ENCODE measurements at regions not wholly inside any gene's neighbourhood (a gene's known extent, or its start where the extent isn't known, plus 50 kb on each side); places are given as distances from the start of the nearest gene placed in this dataset.

DNA sequence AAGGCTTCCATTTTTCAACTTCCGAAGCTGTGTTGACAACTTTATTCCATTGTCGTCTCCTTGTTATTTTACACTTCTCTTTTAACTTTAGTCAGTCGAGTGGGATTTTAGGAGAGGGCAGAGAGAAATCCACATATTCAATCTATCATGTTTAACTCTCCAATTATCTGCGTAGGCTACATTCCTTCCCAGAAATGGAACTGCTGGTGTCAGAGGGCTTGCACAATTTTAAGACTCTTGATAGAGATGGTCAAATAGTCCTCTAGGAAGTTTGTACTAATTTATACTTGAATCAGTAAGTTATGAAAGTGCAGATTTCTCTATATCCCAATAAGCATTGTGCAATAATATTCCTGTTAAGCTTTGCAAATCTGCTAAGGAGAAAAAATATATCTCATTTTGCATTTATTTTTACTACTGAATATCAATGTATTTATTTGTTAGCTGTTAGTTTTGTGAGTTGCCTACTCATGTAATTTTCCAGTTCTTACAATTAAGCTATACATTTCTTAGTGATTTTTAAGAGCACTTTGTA is 95.6 kb downstream of the CYP26B1 start:
- no peaks in the 10 kb centered on the region for H3K36me3 ChIP-seq
- H3K4me1 ChIP-seq = no peaks in the 10 kb centered on the region
- H3K4me3 ChIP-seq = no peak overlapping the region
- peaks cover 0 to 3% (median 0%) of the 10 kb centered on the region in 4 donors for H3K9me3 ChIP-seq
- ATAC-seq = no peak
- TF ChIP-seq POLR2A (IDR thresholded peaks at IDR 0.05) = no peak
- TF ChIP-seq, protein P1, sequence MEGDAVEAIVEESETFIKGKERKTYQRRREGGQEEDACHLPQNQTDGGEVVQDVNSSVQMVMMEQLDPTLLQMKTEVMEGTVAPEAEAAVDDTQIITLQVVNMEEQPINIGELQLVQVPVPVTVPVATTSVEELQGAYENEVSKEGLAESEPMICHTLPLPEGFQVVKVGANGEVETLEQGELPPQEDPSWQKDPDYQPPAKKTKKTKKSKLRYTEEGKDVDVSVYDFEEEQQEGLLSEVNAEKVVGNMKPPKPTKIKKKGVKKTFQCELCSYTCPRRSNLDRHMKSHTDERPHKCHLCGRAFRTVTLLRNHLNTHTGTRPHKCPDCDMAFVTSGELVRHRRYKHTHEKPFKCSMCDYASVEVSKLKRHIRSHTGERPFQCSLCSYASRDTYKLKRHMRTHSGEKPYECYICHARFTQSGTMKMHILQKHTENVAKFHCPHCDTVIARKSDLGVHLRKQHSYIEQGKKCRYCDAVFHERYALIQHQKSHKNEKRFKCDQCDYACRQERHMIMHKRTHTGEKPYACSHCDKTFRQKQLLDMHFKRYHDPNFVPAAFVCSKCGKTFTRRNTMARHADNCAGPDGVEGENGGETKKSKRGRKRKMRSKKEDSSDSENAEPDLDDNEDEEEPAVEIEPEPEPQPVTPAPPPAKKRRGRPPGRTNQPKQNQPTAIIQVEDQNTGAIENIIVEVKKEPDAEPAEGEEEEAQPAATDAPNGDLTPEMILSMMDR (IDR thresholded peaks at IDR 0.05) = no peak
- 71% methylated on average over 4 of the region's 4 CpGs for WGBS (ENCODE audit: insufficient coverage, low coverage, low lambda C conversion rate, missing lambda C conversion rate)
- no peak overlapping the region for H3K27ac ChIP-seq
- no peak for DNase-seq
- no peaks in the 10 kb centered on the region for H3K27me3 ChIP-seq
- intact Hi-C loops (cut with DNase I) = no loop called here

DNA sequence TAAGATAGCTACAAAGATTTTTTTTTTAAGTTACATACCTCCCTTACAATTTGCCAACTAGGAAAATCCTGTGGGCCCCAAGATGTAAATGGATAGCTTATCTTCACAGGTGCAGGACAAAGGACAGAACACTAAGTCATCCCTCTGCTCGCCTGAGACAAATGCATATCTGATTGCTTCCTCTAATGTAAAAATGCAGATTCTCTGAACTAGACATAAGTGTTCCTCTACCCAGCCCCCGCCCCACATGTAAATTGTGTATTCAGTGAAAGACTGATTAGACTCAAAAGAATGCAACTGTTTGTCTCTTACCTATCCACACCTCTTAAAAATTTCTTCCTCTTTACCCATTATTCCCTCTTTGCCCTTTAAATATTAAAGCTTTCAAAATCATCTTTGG is 96.5 kb downstream of the CYP26B1 start:
- no peaks in the 10 kb centered on the region for H3K4me1 ChIP-seq
- no peak for TF ChIP-seq POLR2A (IDR thresholded peaks at IDR 0.05)
- TF ChIP-seq, protein P1 (IDR thresholded peaks at IDR 0.05) = no peak
- DNase-seq = no peak
- H3K9me3 ChIP-seq = peaks cover 0 to 3% (median 0%) of the 10 kb centered on the region in 4 donors
- no peak overlapping the region for H3K27ac ChIP-seq
- intact Hi-C loops (cut with DNase I) = no loop called here
- no peaks in the 10 kb centered on the region for H3K27me3 ChIP-seq
- no peak for ATAC-seq
- 71% methylated on average over 2 of the region's 2 CpGs for WGBS (ENCODE audit: insufficient coverage, low coverage, low lambda C conversion rate, missing lambda C conversion rate)
- H3K4me3 ChIP-seq = no peak overlapping the region
- H3K36me3 ChIP-seq = no peaks in the 10 kb centered on the region

DNA sequence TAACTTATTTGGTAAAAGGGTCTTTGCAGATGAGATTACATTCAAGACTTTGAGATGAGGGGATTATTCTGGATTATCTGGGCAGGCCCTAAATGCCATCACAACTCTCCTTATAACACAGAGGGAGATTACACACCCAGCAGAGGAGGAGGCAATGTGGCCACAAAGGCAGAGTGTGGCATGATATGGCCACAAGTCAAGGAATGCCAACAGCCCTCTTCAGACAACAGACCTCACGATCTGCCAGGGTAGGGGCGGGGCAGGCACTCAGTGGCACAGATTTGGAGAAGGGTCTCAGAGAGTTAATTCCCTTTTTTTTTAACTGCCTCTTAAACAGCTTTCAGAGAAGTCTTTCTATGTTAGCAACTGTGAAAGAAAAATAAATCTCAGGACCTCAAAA is 96.9 kb downstream of the CYP26B1 start:
- 44% methylated on average over 2 of the region's 2 CpGs for WGBS (ENCODE audit: insufficient coverage, low coverage, low lambda C conversion rate, missing lambda C conversion rate)

DNA sequence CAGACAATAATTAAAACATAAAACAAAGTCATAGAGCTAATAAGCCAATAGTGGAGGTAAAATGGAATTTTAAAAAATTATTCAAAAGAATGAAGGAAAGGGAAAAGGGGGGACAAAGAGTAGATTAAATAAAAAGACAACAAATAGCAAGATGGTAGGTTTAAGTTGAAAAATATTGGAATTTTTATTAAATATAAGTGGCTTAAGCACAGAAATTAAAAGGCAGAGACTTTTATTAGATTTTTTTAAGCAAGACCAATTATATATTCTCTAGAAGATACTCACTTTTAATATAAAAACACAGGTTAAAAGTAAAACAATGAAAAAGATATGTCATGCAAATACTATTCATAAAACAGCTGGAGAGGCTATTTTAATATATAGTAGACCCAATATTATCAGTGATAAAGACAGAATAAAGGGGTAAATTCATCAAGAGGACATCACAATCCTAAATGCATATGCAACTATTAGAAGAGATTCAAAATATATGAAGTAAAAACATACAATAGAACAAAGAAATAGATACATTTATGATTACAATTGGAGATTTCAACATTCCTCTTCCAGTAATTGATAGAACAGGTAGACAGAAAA is 98.7 kb downstream of the CYP26B1 start:
- DNase-seq = no peak
- no peaks in the 10 kb centered on the region for H3K4me1 ChIP-seq
- TF ChIP-seq POLR2A (IDR thresholded peaks at IDR 0.05) = no peak
- TF ChIP-seq, protein P1 (IDR thresholded peaks at IDR 0.05) = no peak
- no peak overlapping the region for H3K4me3 ChIP-seq
- no peak for ATAC-seq
- H3K27ac ChIP-seq = no peak overlapping the region
- intact Hi-C loops (cut with DNase I) = no loop called here
- H3K9me3 ChIP-seq = peaks cover 0 to 3% (median 0%) of the 10 kb centered on the region in 4 donors
- no peaks in the 10 kb centered on the region for H3K27me3 ChIP-seq
- no peaks in the 10 kb centered on the region for H3K36me3 ChIP-seq

More for the DNA sequence above, 96.9 kb downstream of the CYP26B1 start:
- TF ChIP-seq, protein P1 (IDR thresholded peaks at IDR 0.05) = no peak
- TF ChIP-seq POLR2A (IDR thresholded peaks at IDR 0.05) = no peak
- intact Hi-C loops (cut with DNase I) = no loop called here
- Histone ChIP-seq H3K9me3 (peaks cover 0 to 3% (median 0%) of the 10 kb centered on the region in 4 donors), H3K27ac (no peak overlapping the region), H3K27me3 (no peaks in the 10 kb centered on the region), H3K4me1 (no peaks in the 10 kb centered on the region), H3K36me3 (no peaks in the 10 kb centered on the region), H3K4me3 (no peak overlapping the region)
- no peak for DNase-seq
- ATAC-seq = no peak

DNA sequence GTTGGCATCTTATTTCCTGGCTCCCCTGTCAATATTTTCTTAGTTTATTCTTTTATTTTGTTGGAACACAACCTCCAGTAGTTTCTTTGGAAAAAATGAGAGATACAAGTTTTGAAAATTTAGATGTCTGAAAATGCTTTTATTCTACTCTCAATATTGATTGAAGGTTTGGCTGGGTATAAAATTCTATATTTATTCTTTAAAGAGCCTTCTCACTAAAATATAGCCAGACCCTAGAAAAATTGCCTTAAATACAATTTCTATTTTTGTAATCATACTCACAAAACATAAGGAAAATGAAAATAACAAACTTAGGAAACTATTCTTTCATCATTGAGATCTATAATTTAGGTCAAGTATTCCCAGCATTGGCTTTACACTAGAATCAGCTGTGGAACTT is 103.7 kb downstream of the CYP26B1 start:
- Histone ChIP-seq H3K27ac (no peak overlapping the region), H3K4me3 (no peak overlapping the region), H3K4me1 (no peaks in the 10 kb centered on the region), H3K9me3 (no peaks in the 10 kb centered on the region), H3K36me3 (no peaks in the 10 kb centered on the region), H3K27me3 (no peaks in the 10 kb centered on the region)
- DNase-seq (no peak), ATAC-seq (no peak)
- TF ChIP-seq, protein P1 (IDR thresholded peaks at IDR 0.05) = no peak
- no peak for TF ChIP-seq POLR2A (IDR thresholded peaks at IDR 0.05)
- intact Hi-C loops (cut with DNase I) = no loop called here
